ENCODE measurements at regions not wholly inside any gene's neighbourhood (a gene's known extent, or its start where the extent isn't known, plus 50 kb on each side); places are given as distances from the start of the nearest gene placed in this dataset.

GRCh38 chr5:68682400-68683160 is 411.2 kb upstream of the SLC30A5 start:
- TF ChIP-seq POLR2A (IDR thresholded peaks at IDR 0.05; ENCODE audit: extremely low read depth, insufficient read length): no peak
- no peak for TF ChIP-seq CTCF (IDR thresholded peaks at IDR 0.05; ENCODE audit: low read depth, low read length)
- TF ChIP-seq MAX (IDR thresholded peaks at IDR 0.05; ENCODE audit: low read depth, low read length): no peak
- no peak for TF ChIP-seq MYC (IDR thresholded peaks at IDR 0.05; ENCODE audit: low read depth, low read length)
